Hepatocyte (in vitro differentiated cells): ENCODE measurements at regions not wholly inside any gene's neighbourhood (a gene's known extent, or its start where the extent isn't known, plus 50 kb on each side); places are given as distances from the start of the nearest gene placed in this dataset.
"Not testable (repeated sequence)": the region's sequence is repeated elsewhere in the genome, so short reads cannot be mapped to it uniquely, and the experiment has no call there.

Experiments used
- DNase-seq: peaks from one replicate; pipeline ENCODE4 v3.0.0-alpha.2; 2016; ENCODE audit warnings: low spot score
- H2AFZ ChIP-seq: fragments of 200-600 bp; sonication (generic); 2 replicates; pipeline ENCODE4 v1.6.0; 2016; ENCODE audit warnings: antibody characterized with exemption, mild to moderate bottlenecking
- H3K27ac ChIP-seq: fragments of 200-600 bp; sonication (generic); 2 replicates; pipeline ENCODE4 v1.5.1; 2016; ENCODE audit warnings: mild to moderate bottlenecking
- H3K27me3 ChIP-seq: fragments of 200-600 bp; sonication (generic); 2 replicates; pipeline ENCODE4 v1.6.1; 2016
- H3K36me3 ChIP-seq: fragments of 200-600 bp; sonication (generic); replicated peaks from 2 replicates; pipeline ENCODE4 v1.5.1; 2016; ENCODE audit warnings: low read depth; ENCODE audit not compliant: insufficient read depth
- H3K4me1 ChIP-seq: fragments of 200-600 bp; sonication (generic); 2 replicates; pipeline ENCODE4 v1.5.1; 2016; ENCODE audit warnings: mild to moderate bottlenecking, moderate library complexity; ENCODE audit not compliant: insufficient read depth
- H3K4me2 ChIP-seq: fragments of 200-600 bp; sonication (generic); 2 replicates; pipeline ENCODE4 v1.6.0; 2016
- H3K4me3 ChIP-seq: fragments of 200-600 bp; sonication (generic); 2 replicates; pipeline ENCODE4 v1.5.1; 2016; ENCODE audit warnings: mild to moderate bottlenecking
- H3K79me2 ChIP-seq: fragments of 200-600 bp; sonication (generic); 2 replicates; pipeline ENCODE4 v1.6.0; 2017; ENCODE audit warnings: mild to moderate bottlenecking
- H3K9me2 ChIP-seq: fragments of 200-600 bp; sonication (generic); replicated peaks from 2 replicates; pipeline ENCODE4 v1.6.0; 2017; ENCODE audit warnings: mild to moderate bottlenecking; ENCODE audit not compliant: insufficient read depth
- H3K9me3 ChIP-seq: fragments of 200-600 bp; sonication (generic); 2 replicates; pipeline ENCODE4 v1.5.1; 2016; ENCODE audit warnings: low read depth, mild to moderate bottlenecking
- H4K20me1 ChIP-seq: fragments of 200-600 bp; sonication (generic); 2 replicates; pipeline ENCODE4 v1.6.0; 2016; ENCODE audit warnings: mild to moderate bottlenecking; ENCODE audit not compliant: insufficient read depth, poor library complexity, severe bottlenecking
- CTCF ChIP-seq: fragments of 200-600 bp; sonication (generic); IDR thresholded peaks from 2 replicates; pipeline ENCODE4 v1.5.1; 2016; ENCODE audit warnings: antibody characterized with exemption, mild to moderate bottlenecking; ENCODE audit not compliant: poor library complexity
- WGBS: methylation state at CpG from one replicate; pipeline ENCODE4 v1.1.6; 2016; ENCODE audit warnings: low lambda C conversion rate; ENCODE audit errors: missing lambda C conversion rate; 5-methylcytosine and 5-hydroxymethylcytosine counted together

GRCh38 chr15:20194591-20195198 lies 346.9 kb downstream of the GOLGA6L6 start:
- WGBS, result 68% methylated on average over 4 of the region's 4 CpGs
- H3K4me3 ChIP-seq, H3K9me3 ChIP-seq, DNase-seq, H3K36me3 ChIP-seq, H3K4me1 ChIP-seq, H3K79me2 ChIP-seq, H3K4me2 ChIP-seq, H3K9me2 ChIP-seq, H3K27me3 ChIP-seq, H2AFZ ChIP-seq, H4K20me1 ChIP-seq, H3K27ac ChIP-seq: not testable (repeated sequence)
- TF ChIP-seq CTCF, result peak; percentile 17

- peaks cover 13% of the 10 kb centered on the region for H3K9me3 ChIP-seq
- not testable (repeated sequence) for H3K4me3 ChIP-seq, H2AFZ ChIP-seq, H3K27me3 ChIP-seq, H3K36me3 ChIP-seq, H3K4me1 ChIP-seq, H3K79me2 ChIP-seq, H3K9me2 ChIP-seq, DNase-seq, H3K27ac ChIP-seq, H3K4me2 ChIP-seq, H4K20me1 ChIP-seq
- WGBS, result 58% methylated on average over 16 of the region's 16 CpGs
Observed at GRCh38 chr15:20192982-20193929, 348.3 kb downstream of the GOLGA6L6 start.

- not testable (repeated sequence) for H3K36me3 ChIP-seq, H3K4me1 ChIP-seq, H3K4me2 ChIP-seq, H3K4me3 ChIP-seq, H3K9me2 ChIP-seq, H4K20me1 ChIP-seq, DNase-seq, H3K27me3 ChIP-seq, H3K27ac ChIP-seq, H2AFZ ChIP-seq, H3K79me2 ChIP-seq
- WGBS, result 70% methylated on average over 6 of the region's 6 CpGs
- peaks cover 13% of the 10 kb centered on the region for H3K9me3 ChIP-seq
Observed at GRCh38 chr15:20191508-20192125, 350.0 kb downstream of the GOLGA6L6 start.

- H3K79me2 ChIP-seq, H3K4me1 ChIP-seq, H4K20me1 ChIP-seq, H3K27me3 ChIP-seq, H3K9me2 ChIP-seq, H2AFZ ChIP-seq, H3K27ac ChIP-seq, H3K4me2 ChIP-seq, DNase-seq, H3K4me3 ChIP-seq, H3K36me3 ChIP-seq: not testable (repeated sequence)
- H3K9me3 ChIP-seq, result peaks cover 13% of the 10 kb centered on the region
- WGBS, result 47% methylated on average over 4 of the region's 4 CpGs
Observed at GRCh38 chr15:20188611-20189010, 353.0 kb downstream of the GOLGA6L6 start.

GRCh38 chr15:20187370-20188355 lies 353.9 kb downstream of the GOLGA6L6 start:
- WGBS, result 59% methylated on average over 1 of the region's 1 CpG
- not testable (repeated sequence) for H4K20me1 ChIP-seq

GRCh38 chr15:20184879-20185278 lies 356.7 kb downstream of the GOLGA6L6 start:
- not testable (repeated sequence) for H3K36me3 ChIP-seq, DNase-seq, H3K4me2 ChIP-seq, H3K27me3 ChIP-seq, H2AFZ ChIP-seq, H3K79me2 ChIP-seq, H3K4me1 ChIP-seq, H3K27ac ChIP-seq, H3K4me3 ChIP-seq, H3K9me3 ChIP-seq, H3K9me2 ChIP-seq, H4K20me1 ChIP-seq
- 81% methylated on average over 9 of the region's 13 CpGs for WGBS

More at GRCh38 chr15:20187370-20188355, 353.9 kb downstream of the GOLGA6L6 start:
- not testable (repeated sequence) for H3K4me1 ChIP-seq, H3K4me2 ChIP-seq, H3K79me2 ChIP-seq, H2AFZ ChIP-seq, H3K27me3 ChIP-seq, H3K36me3 ChIP-seq, H3K9me2 ChIP-seq, H3K4me3 ChIP-seq, H3K27ac ChIP-seq
- peaks cover 13% of the 10 kb centered on the region for H3K9me3 ChIP-seq
- DNase-seq, result peak; percentile 0

GRCh38 chr15:20168221-20168620 lies 373.4 kb downstream of the GOLGA6L6 start:
- H3K36me3 ChIP-seq, H3K4me1 ChIP-seq: not testable (repeated sequence)
- 92% methylated on average over 20 of the region's 33 CpGs for WGBS

More at GRCh38 chr15:20168221-20168620, 373.4 kb downstream of the GOLGA6L6 start:
- H3K9me3 ChIP-seq, H2AFZ ChIP-seq, H3K4me3 ChIP-seq, H3K4me2 ChIP-seq, H4K20me1 ChIP-seq, H3K79me2 ChIP-seq, H3K27ac ChIP-seq, H3K9me2 ChIP-seq, H3K27me3 ChIP-seq: not testable (repeated sequence)
- DNase-seq, result peak; percentile 2
